ENCODE measurements at regions not wholly inside any gene's neighbourhood (a gene's known extent, or its start where the extent isn't known, plus 50 kb on each side); places are given as distances from the start of the nearest gene placed in this dataset.
"Not testable (repeated sequence)": the region's sequence is repeated elsewhere in the genome, so short reads cannot be mapped to it uniquely, and the experiment has no call there.

GRCh38 chr7:81298951-81299666 is 380.3 kb upstream of the SEMA3C start:
- intact Hi-C loops (cut with micrococcal nuclease) = no loop called here
- Mint-ChIP-seq H3K4me3 (no peak overlapping the region), H3K27me3 (no peaks in the 10 kb centered on the region), H3K4me1 (no peaks in the 10 kb centered on the region), H3K9me3 (no peaks in the 10 kb centered on the region), H3K27ac (no peak overlapping the region), H3K36me3 (ENCODE audit: low read depth) (no peaks in the 10 kb centered on the region)
- DNase-seq = no peak

GRCh38 chr7:81297317-81297716 is 378.5 kb upstream of the SEMA3C start:
- intact Hi-C loops (cut with micrococcal nuclease) = no loop called here
- Mint-ChIP-seq H3K27ac (no peak overlapping the region), H3K4me1 (no peaks in the 10 kb centered on the region), H3K4me3 (no peak overlapping the region), H3K9me3 (no peaks in the 10 kb centered on the region), H3K36me3 (ENCODE audit: low read depth) (no peaks in the 10 kb centered on the region), H3K27me3 (no peaks in the 10 kb centered on the region)
- DNase-seq = no peak

- no peak overlapping the region for H3K4me3 Mint-ChIP-seq
- no peaks in the 10 kb centered on the region for H3K27me3 Mint-ChIP-seq
- intact Hi-C loops (cut with micrococcal nuclease) = no loop called here
- H3K27ac Mint-ChIP-seq = no peak overlapping the region
- no peaks in the 10 kb centered on the region for H3K36me3 Mint-ChIP-seq (ENCODE audit: low read depth)
- no peak for DNase-seq
- H3K9me3 Mint-ChIP-seq = no peaks in the 10 kb centered on the region
- no peaks in the 10 kb centered on the region for H3K4me1 Mint-ChIP-seq
Measured at GRCh38 chr7:81296726-81297125, 377.9 kb upstream of the SEMA3C start.

- Mint-ChIP-seq H3K9me3 (no peaks in the 10 kb centered on the region), H3K27ac (no peak overlapping the region), H3K27me3 (no peaks in the 10 kb centered on the region), H3K36me3 (ENCODE audit: low read depth) (no peaks in the 10 kb centered on the region), H3K4me1 (no peaks in the 10 kb centered on the region), H3K4me3 (no peak overlapping the region)
- DNase-seq = no peak
- intact Hi-C loops (cut with micrococcal nuclease) = no loop called here
Measured at GRCh38 chr7:81294897-81295515, 376.2 kb upstream of the SEMA3C start.

GRCh38 chr7:81293806-81294205 is 375.0 kb upstream of the SEMA3C start:
- no peaks in the 10 kb centered on the region for H3K4me1 Mint-ChIP-seq
- no peaks in the 10 kb centered on the region for H3K9me3 Mint-ChIP-seq
- intact Hi-C loops (cut with micrococcal nuclease) = no loop called here
- no peaks in the 10 kb centered on the region for H3K27me3 Mint-ChIP-seq
- H3K4me3 Mint-ChIP-seq = no peak overlapping the region
- no peak for DNase-seq
- H3K27ac Mint-ChIP-seq = no peak overlapping the region
- no peaks in the 10 kb centered on the region for H3K36me3 Mint-ChIP-seq (ENCODE audit: low read depth)

- DNase-seq; H3K36me3 Mint-ChIP-seq (ENCODE audit: low read depth); intact Hi-C loops (cut with micrococcal nuclease); H3K27me3 Mint-ChIP-seq; H3K9me3 Mint-ChIP-seq; H3K4me3 Mint-ChIP-seq; H3K27ac Mint-ChIP-seq; H3K4me1 Mint-ChIP-seq: not testable (repeated sequence)
Measured at GRCh38 chr7:81286754-81287153, 367.9 kb upstream of the SEMA3C start.

GRCh38 chr7:81285142-81285871 is 366.5 kb upstream of the SEMA3C start:
- Mint-ChIP-seq H3K27ac (no peak overlapping the region), H3K4me3 (no peak overlapping the region), H3K9me3 (peaks cover 3% of the 10 kb centered on the region), H3K36me3 (ENCODE audit: low read depth) (no peaks in the 10 kb centered on the region), H3K4me1 (no peaks in the 10 kb centered on the region), H3K27me3 (no peaks in the 10 kb centered on the region)
- intact Hi-C loops (cut with micrococcal nuclease) = no loop called here
- DNase-seq = no peak

GRCh38 chr7:81284576-81284975 is 365.7 kb upstream of the SEMA3C start:
- H3K4me1 Mint-ChIP-seq = no peaks in the 10 kb centered on the region
- H3K27me3 Mint-ChIP-seq = no peaks in the 10 kb centered on the region
- no peaks in the 10 kb centered on the region for H3K36me3 Mint-ChIP-seq (ENCODE audit: low read depth)
- no peak overlapping the region for H3K27ac Mint-ChIP-seq
- H3K4me3 Mint-ChIP-seq = no peak overlapping the region
- peaks cover 3% of the 10 kb centered on the region for H3K9me3 Mint-ChIP-seq
- intact Hi-C loops (cut with micrococcal nuclease) = no loop called here
- DNase-seq = no peak

GRCh38 chr7:81280531-81280930 is 361.7 kb upstream of the SEMA3C start:
- Mint-ChIP-seq H3K4me3 (no peak overlapping the region), H3K36me3 (ENCODE audit: low read depth) (no peaks in the 10 kb centered on the region), H3K27ac (no peak overlapping the region), H3K27me3 (no peaks in the 10 kb centered on the region), H3K9me3 (peaks cover 3% of the 10 kb centered on the region), H3K4me1 (no peaks in the 10 kb centered on the region)
- intact Hi-C loops (cut with micrococcal nuclease) = no loop called here
- DNase-seq = no peak

GRCh38 chr7:81277691-81278090 is 358.8 kb upstream of the SEMA3C start:
- intact Hi-C loops (cut with micrococcal nuclease) = no loop called here
- Mint-ChIP-seq H3K27ac (no peak overlapping the region), H3K4me1 (no peaks in the 10 kb centered on the region)

GRCh38 chr7:81273601-81274397 is 354.9 kb upstream of the SEMA3C start:
- Mint-ChIP-seq H3K36me3 (ENCODE audit: low read depth) (no peaks in the 10 kb centered on the region), H3K9me3 (no peaks in the 10 kb centered on the region), H3K27me3 (no peaks in the 10 kb centered on the region), H3K4me3 (no peak overlapping the region), H3K27ac (no peak overlapping the region), H3K4me1 (no peaks in the 10 kb centered on the region)
- no peak for DNase-seq
- intact Hi-C loops (cut with micrococcal nuclease) = no loop called here

More at GRCh38 chr7:81277691-81278090, 358.8 kb upstream of the SEMA3C start:
- Mint-ChIP-seq H3K36me3 (ENCODE audit: low read depth) (no peaks in the 10 kb centered on the region), H3K9me3 (peaks cover 3% of the 10 kb centered on the region), H3K4me3 (no peak overlapping the region), H3K27me3 (no peaks in the 10 kb centered on the region)
- DNase-seq = no peak

- Mint-ChIP-seq H3K27me3 (no peaks in the 10 kb centered on the region), H3K4me3 (no peak overlapping the region), H3K9me3 (no peaks in the 10 kb centered on the region), H3K36me3 (ENCODE audit: low read depth) (no peaks in the 10 kb centered on the region), H3K27ac (no peak overlapping the region), H3K4me1 (no peaks in the 10 kb centered on the region)
- intact Hi-C loops (cut with micrococcal nuclease) = no loop called here
- no peak for DNase-seq
Measured at GRCh38 chr7:81272176-81272575, 353.3 kb upstream of the SEMA3C start.

GRCh38 chr7:81268551-81268950 is 349.7 kb upstream of the SEMA3C start:
- H3K9me3 Mint-ChIP-seq = no peaks in the 10 kb centered on the region
- no peak overlapping the region for H3K27ac Mint-ChIP-seq
- DNase-seq = no peak
- no peaks in the 10 kb centered on the region for H3K27me3 Mint-ChIP-seq
- intact Hi-C loops (cut with micrococcal nuclease) = no loop called here
- no peaks in the 10 kb centered on the region for H3K4me1 Mint-ChIP-seq
- no peaks in the 10 kb centered on the region for H3K36me3 Mint-ChIP-seq (ENCODE audit: low read depth)
- H3K4me3 Mint-ChIP-seq = no peak overlapping the region

GRCh38 chr7:81267508-81267907 is 348.7 kb upstream of the SEMA3C start:
- Mint-ChIP-seq H3K27me3 (no peaks in the 10 kb centered on the region), H3K4me3 (no peak overlapping the region), H3K4me1 (no peaks in the 10 kb centered on the region), H3K36me3 (ENCODE audit: low read depth) (no peaks in the 10 kb centered on the region), H3K27ac (no peak overlapping the region), H3K9me3 (no peaks in the 10 kb centered on the region)
- intact Hi-C loops (cut with micrococcal nuclease) = no loop called here
- DNase-seq = no peak
